GM21619 (cell line): ENCODE measurements at regions not wholly inside any gene's neighbourhood (a gene's known extent, or its start where the extent isn't known, plus 50 kb on each side); places are given as distances from the start of the nearest gene placed in this dataset.

Experiments used
- ATAC-seq: cut with Tn5 transposase; IDR thresholded peaks from one replicate; pipeline ENCODE4 v1.9.1; 2021; ENCODE audit not compliant: unreplicated experiment

- ATAC-seq, result no peak
These were observed 177.7 kb upstream of the CIBAR2 start for GRCh38 chr16:85289760-85290625.

- ATAC-seq, result no peak
These were observed 178.5 kb upstream of the CIBAR2 start for GRCh38 chr16:85290626-85291301.

- ATAC-seq, result no peak
These were observed 179.3 kb upstream of the CIBAR2 start for GRCh38 chr16:85291302-85292148.

- ATAC-seq, result no peak
These were observed 181.2 kb upstream of the CIBAR2 start for GRCh38 chr16:85293458-85293857.

- no peak for ATAC-seq
These were observed 181.8 kb upstream of the CIBAR2 start for GRCh38 chr16:85293904-85294642.

- no peak for ATAC-seq
These were observed 182.7 kb upstream of the CIBAR2 start for GRCh38 chr16:85294810-85295508.

- ATAC-seq, result no peak
These were observed 184.8 kb upstream of the CIBAR2 start for GRCh38 chr16:85296859-85297660.

- ATAC-seq, result no peak
These were observed 185.6 kb upstream of the CIBAR2 start for GRCh38 chr16:85297881-85298280.

GRCh38 chr16:85300406-85300968 is 188.2 kb upstream of the CIBAR2 start:
- ATAC-seq, result no peak

- ATAC-seq, result no peak
These were observed 189.0 kb upstream of the CIBAR2 start for GRCh38 chr16:85301231-85301630.

GRCh38 chr16:85302018-85302847 is 190.0 kb upstream of the CIBAR2 start:
- ATAC-seq, result no peak

- no peak for ATAC-seq
These were observed 190.6 kb upstream of the CIBAR2 start for GRCh38 chr16:85302848-85303353.

GRCh38 chr16:85303354-85303883 is 191.1 kb upstream of the CIBAR2 start:
- ATAC-seq, result no peak

- ATAC-seq, result no peak
These were observed 192.1 kb upstream of the CIBAR2 start for GRCh38 chr16:85304337-85304736.

GRCh38 chr16:85306071-85306792 is 194.0 kb upstream of the CIBAR2 start:
- ATAC-seq, result no peak

- ATAC-seq, result no peak
These were observed 194.7 kb upstream of the CIBAR2 start for GRCh38 chr16:85306793-85307551.
